Testis (tissue), 2 donors: ENCODE measurements at regions not wholly inside any gene's neighbourhood (a gene's known extent, or its start where the extent isn't known, plus 50 kb on each side); places are given as distances from the start of the nearest gene placed in this dataset.

Source experiments
- DNase-seq: peaks from one replicate; pipeline ENCODE4 v3.0.0-alpha.2; 2019
- H3K27ac ChIP-seq, 2 donors: fragments of 200-600 bp; sonication (generic); one replicate each; pipeline ENCODE4 v1.5.1; 2019
- H3K27me3 ChIP-seq: fragments of 200-600 bp; sonication (generic); one replicate; pipeline ENCODE4 v1.5.1; 2019
- H3K36me3 ChIP-seq: fragments of 200-600 bp; sonication (generic); one replicate; pipeline ENCODE4 v1.5.1; 2017; ENCODE audit warnings: low read depth; ENCODE audit errors: missing control alignments
- H3K4me1 ChIP-seq: fragments of 200-600 bp; sonication (generic); one replicate; pipeline ENCODE4 v1.5.1; 2019
- H3K4me3 ChIP-seq, 2 donors: fragments of 200-600 bp; sonication (generic); one replicate each; pipeline ENCODE4 v1.5.1; 2017 to 2019
- H3K9me3 ChIP-seq: fragments of 200-600 bp; sonication (generic); one replicate; pipeline ENCODE4 v1.5.1; 2017
- CTCF ChIP-seq, 3 experiments: fragments of 450-650 bp in 2 of 3; fragments of 200-600 bp in 1 of 3; sonication (generic) in 1 of 3; IDR thresholded peaks; one replicate each; pipeline ENCODE4 v1.5.1; 2016 to 2019; ENCODE audit warnings: antibody characterized with exemption in 3 of 3, mild to moderate bottlenecking in 2 of 3, moderate library complexity in 1 of 3
- POLR2A ChIP-seq: fragments of 450-650 bp; IDR thresholded peaks from one replicate; pipeline ENCODE4 v1.6.1; 2017; ENCODE audit warnings: antibody characterized with exemption, mild to moderate bottlenecking, moderate library complexity
- WGBS, 2 donors: methylation state at CpG; one replicate each; pipeline ENCODE4 v1.1.5; 2018; 5-methylcytosine and 5-hydroxymethylcytosine counted together
- intact Hi-C: fragments of 100-400 bp; cut with DNase I; formaldehyde crosslinking; loops from one replicate; pipeline ENCODE4 v1.15.1; 2023; ENCODE audit warnings: low total_unique reads

DNA sequence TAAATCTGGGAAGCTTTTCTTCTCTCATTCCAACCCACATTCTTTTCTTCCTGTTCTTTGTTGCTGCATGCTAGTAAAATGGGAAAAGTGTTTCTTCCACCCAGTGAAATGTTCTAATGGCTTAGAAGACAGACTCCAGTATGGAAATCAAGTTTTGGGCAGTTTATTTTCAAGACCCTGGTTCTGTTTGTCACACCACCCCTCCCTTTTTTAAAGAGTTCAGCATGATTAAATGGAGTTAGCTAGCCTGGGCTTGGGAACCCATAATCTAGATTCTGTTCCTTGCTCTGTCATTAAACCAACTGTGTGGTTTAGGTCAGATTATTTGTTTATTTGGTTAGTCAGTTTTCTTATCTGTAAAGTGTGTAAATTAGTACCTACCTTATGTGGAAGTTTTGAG, 151.8 kb upstream of the NT5C1B start:
- TF ChIP-seq POLR2A (no peak), CTCF (IDR thresholded peaks at IDR 0.05) (no peak)

GRCh38 chr2:18740474-18740881, 151.1 kb upstream of the NT5C1B start:
- DNase-seq, result no peak
- 88 to 93% methylated on average over 7 of the region's 7 CpGs for WGBS, 2 donors
- TF ChIP-seq CTCF (IDR thresholded peaks at IDR 0.05) (no peak), POLR2A (no peak)
- H3K36me3 ChIP-seq, result no peaks in the 10 kb centered on the region
- no peak overlapping the region for H3K4me3 ChIP-seq
- no peaks in the 10 kb centered on the region for H3K9me3 ChIP-seq
- no peak overlapping the region for H3K27ac ChIP-seq
- no peaks in the 10 kb centered on the region for H3K4me1 ChIP-seq
- intact Hi-C loops, result no loop called here
- H3K27me3 ChIP-seq, result no peaks in the 10 kb centered on the region

More for the DNA sequence above, 151.8 kb upstream of the NT5C1B start:
- Histone ChIP-seq H3K4me1 (no peaks in the 10 kb centered on the region), H3K27ac (no peak overlapping the region), H3K36me3 (no peaks in the 10 kb centered on the region), H3K9me3 (no peaks in the 10 kb centered on the region), H3K27me3 (no peaks in the 10 kb centered on the region), H3K4me3 (no peak overlapping the region)
- intact Hi-C loops, result no loop called here
- DNase-seq, result no peak

- no peak overlapping the region for H3K4me3 ChIP-seq
- whole genome bisulfite sequencing, 2 donors, result 99 to 100% methylated on average over 2 of the region's 2 CpGs
- no peak for DNase-seq
- no peaks in the 10 kb centered on the region for H3K9me3 ChIP-seq
- no peaks in the 10 kb centered on the region for H3K27me3 ChIP-seq
- TF ChIP-seq CTCF (IDR thresholded peaks at IDR 0.05) (no peak), POLR2A (no peak)
- intact Hi-C loops, result no loop called here
- H3K27ac ChIP-seq, result no peak overlapping the region
- no peaks in the 10 kb centered on the region for H3K36me3 ChIP-seq
- H3K4me1 ChIP-seq, result no peaks in the 10 kb centered on the region
These were observed 142.3 kb upstream of the NT5C1B start for GRCh38 chr2:18731666-18732065.

DNA sequence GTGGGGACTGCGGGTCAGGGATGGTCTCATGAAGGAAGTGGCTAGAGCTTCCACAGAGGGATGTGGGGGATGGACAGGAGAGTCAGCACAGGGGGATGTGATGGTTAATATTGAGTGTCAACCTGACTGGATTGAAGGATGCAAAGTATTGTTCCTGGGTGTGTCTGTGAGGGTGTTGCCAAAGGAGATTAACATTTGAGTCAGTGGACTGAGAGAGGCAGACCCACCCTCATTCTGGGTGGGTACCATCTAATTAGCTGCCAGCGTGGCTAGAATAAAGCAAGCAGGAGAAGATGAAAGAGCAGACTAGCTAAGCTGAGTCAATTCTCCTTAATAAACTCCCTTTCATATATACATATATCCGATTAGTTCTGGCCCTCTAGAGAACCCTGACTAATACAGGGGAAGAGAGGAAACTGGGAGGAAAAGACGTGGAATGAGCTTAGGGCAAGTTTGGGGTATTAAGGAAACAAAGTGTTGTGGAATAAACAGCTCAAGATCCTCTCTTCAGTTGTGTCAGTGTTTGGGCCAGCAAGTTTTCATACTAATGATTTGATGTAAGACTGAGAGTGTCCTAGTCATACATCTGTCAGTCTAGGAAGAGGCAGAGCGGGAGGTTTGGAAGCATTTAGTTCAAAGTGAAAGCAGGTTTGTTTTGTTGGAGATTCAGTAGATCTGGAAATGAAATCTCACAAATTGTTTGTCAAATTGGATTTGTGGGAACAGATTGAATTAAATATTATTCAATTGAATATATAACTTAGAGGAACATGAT, 135.2 kb upstream of the NT5C1B start:
- WGBS, 2 donors, result 85 to 89% methylated on average over 5 of the region's 5 CpGs
- DNase-seq, result no peak
- no peaks in the 10 kb centered on the region for H3K9me3 ChIP-seq
- TF ChIP-seq POLR2A, result no peak
- TF ChIP-seq CTCF (IDR thresholded peaks at IDR 0.05), result no peak
- H3K4me3 ChIP-seq, result no peak overlapping the region
- H3K27ac ChIP-seq, result no peak overlapping the region
- no peaks in the 10 kb centered on the region for H3K36me3 ChIP-seq
- no peaks in the 10 kb centered on the region for H3K27me3 ChIP-seq
- peaks cover 3% of the 10 kb centered on the region for H3K4me1 ChIP-seq
- intact Hi-C loops, result no loop called here

GRCh38 chr2:18723219-18723618, 133.8 kb upstream of the NT5C1B start:
- peaks cover 3% of the 10 kb centered on the region for H3K4me1 ChIP-seq
- H3K4me3 ChIP-seq, result no peak overlapping the region
- no peaks in the 10 kb centered on the region for H3K36me3 ChIP-seq
- intact Hi-C loops, result no loop called here
- no peak overlapping the region for H3K27ac ChIP-seq
- WGBS, 2 donors, result 84 to 95% methylated on average over 4 of the region's 4 CpGs
- H3K9me3 ChIP-seq, result no peaks in the 10 kb centered on the region
- no peaks in the 10 kb centered on the region for H3K27me3 ChIP-seq
- no peak for TF ChIP-seq CTCF (IDR thresholded peaks at IDR 0.05)
- TF ChIP-seq POLR2A, result no peak
- DNase-seq, result no peak
